IMR-90 (cell line): ENCODE measurements at regions not wholly inside any gene's neighbourhood (a gene's known extent, or its start where the extent isn't known, plus 50 kb on each side); places are given as distances from the start of the nearest gene placed in this dataset.
A peak's percentile ranks its signal among the peaks of the same experiment; 100 is the strongest.

Experiments
- FOS ChIP-seq: fragments of 150-350 bp; IDR thresholded peaks from 2 replicates; pipeline ENCODE4 v1.6.1; 2016; ENCODE audit warnings: low read depth, low read length
- MAFK ChIP-seq: IDR thresholded peaks from 2 replicates; pipeline ENCODE4 v1.6.1; 2012; ENCODE audit warnings: low read depth, low read length, improper control_type of control experiment
- MXI1 ChIP-seq: IDR thresholded peaks from 2 replicates; pipeline ENCODE4 v1.6.1; 2012; ENCODE audit warnings: low read depth, mild to moderate bottlenecking, low read length, moderate library complexity, borderline replicate concordance
- POLR2A ChIP-seq: IDR thresholded peaks from 2 replicates; pipeline ENCODE4 v1.6.1; 2012; ENCODE audit warnings: mild to moderate bottlenecking, low read depth, low read length
- RAD21 ChIP-seq: IDR thresholded peaks from 2 replicates; pipeline ENCODE4 v1.6.1; 2012; ENCODE audit warnings: low read length, improper control_type of control experiment
- TF ChIP-seq, protein P1 (sequence below): fragments of 150-350 bp; IDR thresholded peaks from 2 replicates; pipeline ENCODE4 v1.6.1; 2017; ENCODE audit warnings: mild to moderate bottlenecking, antibody characterized with exemption, low read length, low read depth
- TF ChIP-seq, protein P2 (sequence below): conservative IDR thresholded peaks from 2 replicates; pipeline ENCODE4 v1.5.1; 2012; ENCODE audit warnings: mild to moderate bottlenecking, low read depth, low read length, improper control_type of control experiment
- TF ChIP-seq, protein P3 (sequence below): fragments of 150-350 bp; IDR thresholded peaks from 2 replicates; pipeline ENCODE4 v1.6.1; 2016; ENCODE audit warnings: low read depth, mild to moderate bottlenecking, low read length, moderate library complexity, borderline replicate concordance

DNA sequence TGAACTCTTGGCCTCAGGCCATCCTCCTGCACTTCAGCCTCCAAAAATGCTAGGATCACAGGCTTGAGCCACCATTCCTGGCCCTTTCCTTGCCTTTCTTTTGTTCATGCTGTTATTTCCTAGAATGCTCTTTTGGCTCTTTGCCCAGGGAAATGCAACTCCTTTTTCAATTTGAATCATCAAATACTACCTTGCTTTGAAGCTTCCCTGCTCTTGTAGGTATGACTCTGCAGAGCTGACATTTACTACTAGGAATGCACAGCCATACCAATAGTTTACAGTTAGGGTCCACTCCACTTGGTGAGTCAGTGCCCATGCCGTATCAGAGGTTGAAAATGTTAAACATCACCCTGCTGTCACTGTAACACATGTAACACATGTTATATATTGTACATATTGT, 107.0 kb upstream of the CRY1 start:
- TF ChIP-seq MXI1 = no peak
- TF ChIP-seq FOS = no peak
- TF ChIP-seq RAD21 = no peak
- TF ChIP-seq, protein P1, sequence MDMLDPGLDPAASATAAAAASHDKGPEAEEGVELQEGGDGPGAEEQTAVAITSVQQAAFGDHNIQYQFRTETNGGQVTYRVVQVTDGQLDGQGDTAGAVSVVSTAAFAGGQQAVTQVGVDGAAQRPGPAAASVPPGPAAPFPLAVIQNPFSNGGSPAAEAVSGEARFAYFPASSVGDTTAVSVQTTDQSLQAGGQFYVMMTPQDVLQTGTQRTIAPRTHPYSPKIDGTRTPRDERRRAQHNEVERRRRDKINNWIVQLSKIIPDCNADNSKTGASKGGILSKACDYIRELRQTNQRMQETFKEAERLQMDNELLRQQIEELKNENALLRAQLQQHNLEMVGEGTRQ = no peak
- TF ChIP-seq, protein P2, sequence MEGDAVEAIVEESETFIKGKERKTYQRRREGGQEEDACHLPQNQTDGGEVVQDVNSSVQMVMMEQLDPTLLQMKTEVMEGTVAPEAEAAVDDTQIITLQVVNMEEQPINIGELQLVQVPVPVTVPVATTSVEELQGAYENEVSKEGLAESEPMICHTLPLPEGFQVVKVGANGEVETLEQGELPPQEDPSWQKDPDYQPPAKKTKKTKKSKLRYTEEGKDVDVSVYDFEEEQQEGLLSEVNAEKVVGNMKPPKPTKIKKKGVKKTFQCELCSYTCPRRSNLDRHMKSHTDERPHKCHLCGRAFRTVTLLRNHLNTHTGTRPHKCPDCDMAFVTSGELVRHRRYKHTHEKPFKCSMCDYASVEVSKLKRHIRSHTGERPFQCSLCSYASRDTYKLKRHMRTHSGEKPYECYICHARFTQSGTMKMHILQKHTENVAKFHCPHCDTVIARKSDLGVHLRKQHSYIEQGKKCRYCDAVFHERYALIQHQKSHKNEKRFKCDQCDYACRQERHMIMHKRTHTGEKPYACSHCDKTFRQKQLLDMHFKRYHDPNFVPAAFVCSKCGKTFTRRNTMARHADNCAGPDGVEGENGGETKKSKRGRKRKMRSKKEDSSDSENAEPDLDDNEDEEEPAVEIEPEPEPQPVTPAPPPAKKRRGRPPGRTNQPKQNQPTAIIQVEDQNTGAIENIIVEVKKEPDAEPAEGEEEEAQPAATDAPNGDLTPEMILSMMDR = no peak
- TF ChIP-seq MAFK = 0 out of 2 replicates have a peak, but pooled peaks have one; percentile 9
- TF ChIP-seq, protein P3, sequence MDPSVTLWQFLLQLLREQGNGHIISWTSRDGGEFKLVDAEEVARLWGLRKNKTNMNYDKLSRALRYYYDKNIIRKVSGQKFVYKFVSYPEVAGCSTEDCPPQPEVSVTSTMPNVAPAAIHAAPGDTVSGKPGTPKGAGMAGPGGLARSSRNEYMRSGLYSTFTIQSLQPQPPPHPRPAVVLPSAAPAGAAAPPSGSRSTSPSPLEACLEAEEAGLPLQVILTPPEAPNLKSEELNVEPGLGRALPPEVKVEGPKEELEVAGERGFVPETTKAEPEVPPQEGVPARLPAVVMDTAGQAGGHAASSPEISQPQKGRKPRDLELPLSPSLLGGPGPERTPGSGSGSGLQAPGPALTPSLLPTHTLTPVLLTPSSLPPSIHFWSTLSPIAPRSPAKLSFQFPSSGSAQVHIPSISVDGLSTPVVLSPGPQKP = no peak
- no peak for TF ChIP-seq POLR2A
